Ovary (tissue), 7 donors: ENCODE measurements at regions not wholly inside any gene's neighbourhood (a gene's known extent, or its start where the extent isn't known, plus 50 kb on each side); places are given as distances from the start of the nearest gene placed in this dataset.

Experiments
- DNase-seq, 5 donors: peaks; one replicate each; pipeline ENCODE4 v3.0.0-alpha.2; 2019 to 2020
- H3K27ac ChIP-seq, 2 donors: fragments of 200-600 bp; one replicate each; pipeline versions ENCODE4 v1.5.1 to v1.8.0; 2019 to 2022
- H3K27me3 ChIP-seq: fragments of 200-600 bp; one replicate; pipeline ENCODE4 v1.8.0; 2022
- H3K36me3 ChIP-seq: fragments of 200-600 bp; sonication (generic); one replicate; pipeline ENCODE4 v1.5.1; 2019
- H3K4me1 ChIP-seq: one replicate; pipeline ENCODE4 v1.8.1; 2013; ENCODE audit warnings: mild to moderate bottlenecking, moderate library complexity; ENCODE audit not compliant: insufficient read depth
- H3K4me3 ChIP-seq: fragments of 200-600 bp; sonication (generic); one replicate; pipeline ENCODE4 v1.5.1; 2017
- H3K9me3 ChIP-seq, 2 donors: fragments of 200-600 bp in 1 of 2; sonication (generic) in 1 of 2; one replicate each; pipeline versions ENCODE4 v1.5.1 to v1.8.1; 2013 to 2019; ENCODE audit warnings: mild to moderate bottlenecking in 1 of 2, moderate library complexity in 1 of 2
- CTCF ChIP-seq, 3 donors: fragments of 450-650 bp in 2 of 3; fragments of 200-600 bp in 1 of 3; IDR thresholded peaks; one replicate each; pipeline versions ENCODE4 v1.5.1 to v1.8.0; 2016 to 2022; ENCODE audit warnings: antibody characterized with exemption in 3 of 3, mild to moderate bottlenecking in 1 of 3
- EP300 ChIP-seq: sonication (generic); formaldehyde crosslinking; IDR thresholded peaks from one replicate; pipeline ENCODE4 v1.6.1; 2017; ENCODE audit warnings: antibody characterized with exemption
- POLR2A ChIP-seq: fragments of 450-650 bp; IDR thresholded peaks from one replicate; pipeline ENCODE4 v1.6.1; 2017; ENCODE audit warnings: antibody characterized with exemption, mild to moderate bottlenecking, moderate library complexity
- WGBS, 3 donors: extraction: QIAGEN DNeasy Blood & Tissue Kit in 1 of 3; methylation state at CpG; one replicate each; pipeline versions ENCODE4 v1.1.5 to v1.1.7; 2013 to 2017; 5-methylcytosine and 5-hydroxymethylcytosine counted together
- intact Hi-C, 4 donors: fragments of 100-400 bp; cut with DNase I; formaldehyde crosslinking; loops; one replicate each; pipeline versions ENCODE4 v1.11.0 to v1.15.1; 2022 to 2023
- donor health status: DM: no; HTN: no; CAD: no; lungs with moderate emphysema.
- donor health status: DM: no; HTN: no; CAD: no.
- donor health status: Bipolar disorder and iron deficiency.
- donor health status: DM: no; HTN: no; CAD: no.
- donor health status: DM: yes; HTN: yes; CAD: no.

- Histone ChIP-seq H3K27ac (no peak overlapping the region), H3K4me3 (no peak overlapping the region), H3K9me3 (no peaks in the 10 kb centered on the region), H3K27me3 (no peaks in the 10 kb centered on the region), H3K4me1 (no peaks in the 10 kb centered on the region), H3K36me3 (no peaks in the 10 kb centered on the region)
- no peak for DNase-seq
- intact Hi-C loops = no loop called here
- 74 to 87% (median 85%) methylated on average over 2 of the region's 2 CpGs for WGBS, 3 donors
- no peak for TF ChIP-seq CTCF (IDR thresholded peaks at IDR 0.05)
- TF ChIP-seq POLR2A = no peak
- no peak for TF ChIP-seq EP300
Measured at GRCh38 chr1:74830766-74831165, 97.8 kb downstream of the TYW3 start.

DNA sequence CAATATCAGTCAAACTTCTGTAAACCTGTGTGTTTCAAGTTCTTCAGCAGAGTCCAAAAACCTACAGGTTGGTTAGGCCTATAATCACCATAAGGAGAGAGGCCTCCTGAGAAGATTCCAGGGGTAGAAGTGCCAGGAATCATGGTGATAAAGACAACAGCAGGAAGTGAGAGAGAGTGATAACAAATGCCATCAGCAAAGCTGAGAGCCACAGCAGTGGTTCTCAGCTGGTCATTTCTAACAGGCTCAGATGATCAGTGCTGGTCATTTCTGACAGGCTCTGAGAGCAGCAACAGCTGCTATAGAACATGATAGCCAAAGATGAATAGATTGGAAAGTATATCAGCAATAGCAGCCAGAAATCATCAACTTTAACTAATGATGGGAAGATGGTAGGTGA lies 101.3 kb downstream of the TYW3 start:
- no peak for DNase-seq
- no peaks in the 10 kb centered on the region for H3K4me1 ChIP-seq
- intact Hi-C loops = no loop called here
- no peak overlapping the region for H3K27ac ChIP-seq
- no peaks in the 10 kb centered on the region for H3K9me3 ChIP-seq
- no peaks in the 10 kb centered on the region for H3K36me3 ChIP-seq
- no peak overlapping the region for H3K4me3 ChIP-seq
- H3K27me3 ChIP-seq = no peaks in the 10 kb centered on the region
- TF ChIP-seq POLR2A (no peak), CTCF (IDR thresholded peaks at IDR 0.05) (no peak), EP300 (no peak)

DNA sequence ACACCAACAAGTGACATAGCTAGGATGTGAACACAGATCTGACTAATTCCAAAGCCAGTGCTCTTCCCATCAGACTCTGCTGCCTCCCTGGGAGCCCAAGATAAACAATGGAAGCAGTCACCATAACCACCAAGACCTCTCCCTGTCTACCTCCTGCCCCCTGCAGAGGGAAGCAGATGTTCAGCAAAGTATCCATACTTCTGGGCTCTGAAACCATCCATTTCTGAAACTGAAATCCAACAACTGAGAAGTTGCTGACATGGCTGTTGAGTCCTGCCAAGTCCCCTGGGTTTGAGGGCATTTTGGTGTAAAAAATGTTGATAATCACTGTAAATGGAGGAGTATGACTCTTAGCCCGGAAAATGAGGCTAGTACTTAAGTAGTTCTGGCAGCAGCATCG lies 102.1 kb downstream of the TYW3 start:
- WGBS, 3 donors = 79 to 92% (median 80%) methylated on average over 2 of the region's 2 CpGs
- H3K4me3 ChIP-seq = no peak overlapping the region
- no peaks in the 10 kb centered on the region for H3K27me3 ChIP-seq
- H3K9me3 ChIP-seq = no peaks in the 10 kb centered on the region
- no peak overlapping the region for H3K27ac ChIP-seq
- TF ChIP-seq CTCF (IDR thresholded peaks at IDR 0.05) (no peak), POLR2A (no peak), EP300 (no peak)
- intact Hi-C loops = no loop called here
- H3K36me3 ChIP-seq = no peaks in the 10 kb centered on the region
- H3K4me1 ChIP-seq = no peaks in the 10 kb centered on the region
- no peak for DNase-seq

DNA sequence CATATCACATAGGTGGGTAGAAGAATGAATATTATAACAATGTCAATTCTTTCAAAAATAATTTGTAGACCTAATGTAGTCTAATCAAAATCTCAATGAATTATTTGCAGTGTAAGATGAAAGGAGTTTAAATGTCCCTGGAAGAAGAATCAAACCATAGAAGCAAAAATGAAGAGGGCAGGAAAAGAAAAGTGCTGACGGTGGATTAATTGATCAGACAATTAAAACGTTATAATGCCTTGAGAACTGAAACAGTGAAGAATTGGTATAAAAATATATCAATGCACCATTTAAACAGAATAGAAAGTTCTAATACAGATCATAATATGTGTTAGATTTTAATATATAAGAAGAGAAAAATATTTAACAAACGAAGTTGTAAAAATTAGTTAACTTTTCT lies 109.8 kb downstream of the TYW3 start:
- WGBS, 3 donors = 62 to 76% (median 69%) methylated on average over 3 of the region's 3 CpGs
- H3K9me3 ChIP-seq = no peaks in the 10 kb centered on the region
- intact Hi-C loops = no loop called here
- TF ChIP-seq CTCF (IDR thresholded peaks at IDR 0.05) (no peak), POLR2A (no peak), EP300 (no peak)
- no peaks in the 10 kb centered on the region for H3K36me3 ChIP-seq
- no peak for DNase-seq
- H3K4me1 ChIP-seq = no peaks in the 10 kb centered on the region
- H3K27ac ChIP-seq = no peak overlapping the region
- no peaks in the 10 kb centered on the region for H3K27me3 ChIP-seq
- no peak overlapping the region for H3K4me3 ChIP-seq

DNA sequence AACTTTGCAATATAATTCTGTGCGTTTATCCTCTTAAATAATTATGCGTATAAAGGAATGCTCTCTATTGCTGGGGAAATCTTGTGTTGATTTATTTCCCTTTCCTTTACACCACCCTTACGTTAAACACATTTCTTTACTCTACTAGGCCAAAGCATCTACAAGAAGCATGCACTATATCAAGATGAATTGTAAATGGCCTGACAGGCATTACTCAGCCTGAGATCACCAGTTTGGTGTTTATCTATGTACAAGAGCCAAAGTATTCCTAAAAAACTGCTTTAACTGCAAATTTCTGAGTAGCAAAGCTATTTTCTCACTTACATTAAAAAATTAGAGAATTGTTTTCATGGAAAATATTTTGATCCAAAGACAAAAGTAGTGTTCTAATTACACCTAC lies 114.8 kb downstream of the TYW3 start:
- intact Hi-C loops = no loop called here
- H3K4me3 ChIP-seq = no peak overlapping the region
- H3K4me1 ChIP-seq = no peaks in the 10 kb centered on the region
- no peaks in the 10 kb centered on the region for H3K9me3 ChIP-seq
- no peak overlapping the region for H3K27ac ChIP-seq
- no peak for DNase-seq
- no peaks in the 10 kb centered on the region for H3K36me3 ChIP-seq
- no peak for TF ChIP-seq CTCF (IDR thresholded peaks at IDR 0.05)
- no peak for TF ChIP-seq POLR2A
- TF ChIP-seq EP300 = no peak
- 68 to 75% (median 75%) methylated on average over 3 of the region's 3 CpGs for WGBS, 3 donors
- H3K27me3 ChIP-seq = no peaks in the 10 kb centered on the region
